Omental fat pad (tissue), 3 donors: ENCODE measurements at regions not wholly inside any gene's neighbourhood (a gene's known extent, or its start where the extent isn't known, plus 50 kb on each side); places are given as distances from the start of the nearest gene placed in this dataset.

Source experiments
- ATAC-seq: fragments of 150-250 bp; one replicate; pipeline ENCODE4 v1.9.1; 2016; ENCODE audit warnings: mild to moderate bottlenecking, moderate library complexity; ENCODE audit not compliant: low FRiP score
- DNase-seq: peaks from one replicate; pipeline ENCODE4 v3.0.0-alpha.2; 2019; ENCODE audit warnings: low spot score
- TF ChIP-seq, protein P1 (sequence below), 3 donors: fragments of 450-650 bp; IDR thresholded peaks; one replicate each; pipeline ENCODE4 v1.5.1; 2016 to 2017; ENCODE audit warnings: antibody characterized with exemption in 3 of 3, mild to moderate bottlenecking in 3 of 3, moderate library complexity in 2 of 3

DNA sequence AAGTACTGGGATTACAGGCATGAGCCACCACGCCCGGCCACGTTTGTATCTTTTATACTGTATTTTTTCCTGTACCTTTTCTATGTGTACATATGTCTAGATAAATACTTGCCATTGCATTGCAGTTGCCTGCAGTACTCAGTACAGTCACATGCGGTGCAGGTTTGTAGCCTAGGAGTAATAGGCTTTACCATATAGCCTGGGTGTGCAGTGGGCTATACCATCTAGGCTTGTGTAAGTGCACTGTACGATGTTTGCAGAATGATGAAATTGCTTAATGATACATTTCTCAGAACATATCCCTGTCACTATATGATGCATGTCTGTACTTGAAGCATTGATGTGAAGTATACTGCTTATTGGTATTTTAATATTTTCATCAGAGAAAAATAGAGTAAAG lies 115.4 kb upstream of the PUDP start:
- DNase-seq (no peak), ATAC-seq (no peak)
- TF ChIP-seq, protein P1, sequence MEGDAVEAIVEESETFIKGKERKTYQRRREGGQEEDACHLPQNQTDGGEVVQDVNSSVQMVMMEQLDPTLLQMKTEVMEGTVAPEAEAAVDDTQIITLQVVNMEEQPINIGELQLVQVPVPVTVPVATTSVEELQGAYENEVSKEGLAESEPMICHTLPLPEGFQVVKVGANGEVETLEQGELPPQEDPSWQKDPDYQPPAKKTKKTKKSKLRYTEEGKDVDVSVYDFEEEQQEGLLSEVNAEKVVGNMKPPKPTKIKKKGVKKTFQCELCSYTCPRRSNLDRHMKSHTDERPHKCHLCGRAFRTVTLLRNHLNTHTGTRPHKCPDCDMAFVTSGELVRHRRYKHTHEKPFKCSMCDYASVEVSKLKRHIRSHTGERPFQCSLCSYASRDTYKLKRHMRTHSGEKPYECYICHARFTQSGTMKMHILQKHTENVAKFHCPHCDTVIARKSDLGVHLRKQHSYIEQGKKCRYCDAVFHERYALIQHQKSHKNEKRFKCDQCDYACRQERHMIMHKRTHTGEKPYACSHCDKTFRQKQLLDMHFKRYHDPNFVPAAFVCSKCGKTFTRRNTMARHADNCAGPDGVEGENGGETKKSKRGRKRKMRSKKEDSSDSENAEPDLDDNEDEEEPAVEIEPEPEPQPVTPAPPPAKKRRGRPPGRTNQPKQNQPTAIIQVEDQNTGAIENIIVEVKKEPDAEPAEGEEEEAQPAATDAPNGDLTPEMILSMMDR (IDR thresholded peaks at IDR 0.05), result no peak

DNA sequence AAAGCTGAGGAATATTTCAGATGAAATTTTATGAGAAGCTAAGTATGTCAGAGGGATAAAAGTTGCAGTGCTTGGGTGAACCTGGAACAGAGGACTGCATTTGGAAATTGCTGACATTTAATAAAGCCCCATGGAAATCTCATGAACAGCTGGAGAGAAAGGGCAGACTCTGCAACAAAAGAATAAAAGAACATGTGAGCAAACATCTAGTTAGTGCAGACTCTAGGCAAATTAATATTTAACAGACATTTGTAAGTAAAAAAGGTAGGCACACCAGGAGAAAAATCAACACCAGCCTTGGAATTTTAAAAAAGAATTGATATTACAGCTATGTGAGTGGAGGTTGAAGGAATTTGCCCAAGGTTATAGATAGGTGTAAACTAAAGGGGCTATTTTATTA lies 114.6 kb upstream of the PUDP start:
- DNase-seq (no peak), ATAC-seq (no peak)

GRCh38 chrX:7261672-7262332 lies 113.8 kb upstream of the PUDP start:
- ATAC-seq (no peak), DNase-seq (no peak)
- TF ChIP-seq, protein P1 (IDR thresholded peaks at IDR 0.05), result no peak

More for the DNA sequence above, 114.6 kb upstream of the PUDP start:
- TF ChIP-seq, protein P1 (IDR thresholded peaks at IDR 0.05), result no peak

DNA sequence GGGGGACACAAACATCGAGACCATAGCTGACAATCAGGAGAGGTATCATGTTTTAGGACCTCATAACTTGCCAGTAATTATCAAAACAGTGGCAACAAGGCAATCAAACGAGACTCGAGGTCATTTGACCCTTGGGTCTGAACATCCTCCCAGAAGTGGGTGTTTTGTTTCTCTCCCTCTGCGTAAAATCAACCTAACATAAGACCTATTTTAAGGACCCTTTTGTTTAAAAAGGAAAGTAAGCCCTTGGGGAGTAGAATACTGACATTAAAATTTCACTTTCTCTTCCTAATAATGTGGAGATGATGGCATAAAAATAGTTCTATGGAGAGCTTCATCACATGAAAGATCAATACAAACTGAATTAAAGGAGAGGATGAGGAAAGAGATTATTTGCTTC lies 106.2 kb upstream of the PUDP start:
- no peak for DNase-seq
- ATAC-seq, result no peak
- TF ChIP-seq, protein P1 (IDR thresholded peaks at IDR 0.05), result no peak

GRCh38 chrX:7253565-7253964 lies 105.6 kb upstream of the PUDP start:
- DNase-seq (no peak), ATAC-seq (no peak)
- TF ChIP-seq, protein P1 (IDR thresholded peaks at IDR 0.05), result no peak

GRCh38 chrX:7252013-7252610 lies 104.2 kb upstream of the PUDP start:
- TF ChIP-seq, protein P1 (IDR thresholded peaks at IDR 0.05), result no peak
- ATAC-seq (no peak), DNase-seq (no peak)

DNA sequence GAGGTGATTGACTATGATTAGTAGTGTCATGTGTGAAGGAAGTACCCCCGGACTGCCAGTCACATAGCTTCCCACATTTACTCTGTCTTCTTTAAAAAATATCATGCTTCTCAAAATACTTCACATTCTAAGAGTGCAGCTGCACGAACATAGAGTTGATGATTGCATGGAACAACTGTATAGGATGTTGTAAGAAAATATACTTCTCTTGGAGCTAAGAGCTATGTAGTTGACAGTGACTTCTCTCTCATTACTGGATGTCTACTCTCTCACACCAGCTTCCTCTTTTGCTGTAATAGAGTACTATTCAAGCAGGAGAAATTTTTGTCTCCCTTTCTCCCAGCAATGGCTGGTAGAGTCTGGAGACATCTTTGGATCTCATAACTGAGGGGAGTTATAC lies 99.4 kb upstream of the PUDP start:
- ATAC-seq, result no peak
- no peak for DNase-seq
- TF ChIP-seq, protein P1 (IDR thresholded peaks at IDR 0.05), result no peak
